RWPE2 (cell line): ENCODE measurements at regions not wholly inside any gene's neighbourhood (a gene's known extent, or its start where the extent isn't known, plus 50 kb on each side); places are given as distances from the start of the nearest gene placed in this dataset.

Experiments used
- ATAC-seq: fragments of 200-7000 bp; cut with Tn5 transposase; 3 replicates; pipeline ENCODE4 v1.9.1; 2021; ENCODE audit warnings: low read depth
- DNase-seq: peaks from one replicate; pipeline ENCODE4 v3.0.0-alpha.2; 2020; ENCODE audit warnings: low spot score
- H3K27ac ChIP-seq: fragments of 450-650 bp; 2 replicates; pipeline ENCODE4 v1.5.1; 2017; ENCODE audit warnings: mild to moderate bottlenecking; ENCODE audit not compliant: poor library complexity, severe bottlenecking
- H3K27me3 ChIP-seq: fragments of 250-450 bp; sonication (Bioruptor Pico); 2 replicates; pipeline ENCODE4 v1.5.1; 2021; ENCODE audit warnings: mild to moderate bottlenecking, moderate library complexity; ENCODE audit not compliant: insufficient read depth, poor library complexity, severe bottlenecking
- H3K36me3 ChIP-seq: fragments of 250-450 bp; sonication (Bioruptor Pico); 2 replicates; pipeline ENCODE4 v1.5.1; 2020; ENCODE audit warnings: low read depth, mild to moderate bottlenecking, moderate library complexity
- H3K4me1 ChIP-seq: fragments of 250-450 bp; sonication (Bioruptor Pico); 2 replicates; pipeline ENCODE4 v1.5.1; 2021; ENCODE audit warnings: mild to moderate bottlenecking, moderate library complexity; ENCODE audit not compliant: insufficient read depth, poor library complexity, severe bottlenecking
- H3K4me3 ChIP-seq: fragments of 250-450 bp; sonication (Bioruptor Pico); 2 replicates; pipeline ENCODE4 v1.5.1; 2021; ENCODE audit warnings: mild to moderate bottlenecking, moderate library complexity; ENCODE audit not compliant: severe bottlenecking
- H3K9me3 ChIP-seq: fragments of 250-450 bp; sonication (Bioruptor Pico); 2 replicates; pipeline ENCODE4 v1.5.1; 2021; ENCODE audit warnings: mild to moderate bottlenecking, moderate library complexity; ENCODE audit not compliant: severe bottlenecking
- TF ChIP-seq, protein P1 (sequence below): fragments of 450-650 bp; IDR thresholded peaks from one replicate; pipeline ENCODE4 v1.5.1; 2017; ENCODE audit warnings: mild to moderate bottlenecking, moderate library complexity; ENCODE audit not compliant: poor library complexity, severe bottlenecking

- H3K9me3 ChIP-seq: no peaks in the 10 kb centered on the region
- H3K4me1 ChIP-seq: no peaks in the 10 kb centered on the region
- peaks cover 6% of the 10 kb centered on the region for H3K27me3 ChIP-seq
- DNase-seq (no peak), ATAC-seq (no peak)
- H3K27ac ChIP-seq: no peak overlapping the region
- TF ChIP-seq, protein P1, sequence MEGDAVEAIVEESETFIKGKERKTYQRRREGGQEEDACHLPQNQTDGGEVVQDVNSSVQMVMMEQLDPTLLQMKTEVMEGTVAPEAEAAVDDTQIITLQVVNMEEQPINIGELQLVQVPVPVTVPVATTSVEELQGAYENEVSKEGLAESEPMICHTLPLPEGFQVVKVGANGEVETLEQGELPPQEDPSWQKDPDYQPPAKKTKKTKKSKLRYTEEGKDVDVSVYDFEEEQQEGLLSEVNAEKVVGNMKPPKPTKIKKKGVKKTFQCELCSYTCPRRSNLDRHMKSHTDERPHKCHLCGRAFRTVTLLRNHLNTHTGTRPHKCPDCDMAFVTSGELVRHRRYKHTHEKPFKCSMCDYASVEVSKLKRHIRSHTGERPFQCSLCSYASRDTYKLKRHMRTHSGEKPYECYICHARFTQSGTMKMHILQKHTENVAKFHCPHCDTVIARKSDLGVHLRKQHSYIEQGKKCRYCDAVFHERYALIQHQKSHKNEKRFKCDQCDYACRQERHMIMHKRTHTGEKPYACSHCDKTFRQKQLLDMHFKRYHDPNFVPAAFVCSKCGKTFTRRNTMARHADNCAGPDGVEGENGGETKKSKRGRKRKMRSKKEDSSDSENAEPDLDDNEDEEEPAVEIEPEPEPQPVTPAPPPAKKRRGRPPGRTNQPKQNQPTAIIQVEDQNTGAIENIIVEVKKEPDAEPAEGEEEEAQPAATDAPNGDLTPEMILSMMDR: no peak
- H3K36me3 ChIP-seq: no peaks in the 10 kb centered on the region
- H3K4me3 ChIP-seq: no peak overlapping the region
Measured at GRCh38 chr2:34368304-34368703, 769.2 kb upstream of the FAM98A start.

- Histone ChIP-seq H3K4me3 (no peak overlapping the region), H3K27me3 (peaks cover 6% of the 10 kb centered on the region), H3K9me3 (no peaks in the 10 kb centered on the region), H3K4me1 (no peaks in the 10 kb centered on the region), H3K27ac (no peak overlapping the region), H3K36me3 (no peaks in the 10 kb centered on the region)
- TF ChIP-seq, protein P1: no peak
- DNase-seq (no peak), ATAC-seq (no peak)
Measured at GRCh38 chr2:34365932-34366331, 766.8 kb upstream of the FAM98A start.

DNA sequence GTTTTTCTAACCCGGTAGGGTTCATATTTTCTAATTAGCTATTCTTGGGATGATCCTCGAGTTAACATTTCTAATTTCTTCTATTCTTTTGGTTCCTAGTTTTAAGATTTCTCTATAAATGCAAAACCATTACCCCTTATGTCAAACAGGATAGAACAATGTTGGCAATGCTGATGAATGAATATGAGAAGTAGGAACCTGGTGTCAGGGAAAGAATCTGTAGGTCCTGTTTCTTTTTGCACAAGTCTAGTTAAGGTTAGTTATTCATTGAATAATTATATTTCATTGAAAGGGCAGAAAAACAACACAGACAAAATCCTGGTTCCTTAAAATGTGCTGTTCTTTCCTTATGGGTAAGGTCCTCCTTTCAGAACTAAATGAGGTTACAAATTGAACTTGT, 766.4 kb upstream of the FAM98A start:
- Histone ChIP-seq H3K4me3 (no peak overlapping the region), H3K27ac (no peak overlapping the region)
- no peak for DNase-seq

GRCh38 chr2:34353509-34354113, 754.5 kb upstream of the FAM98A start:
- DNase-seq (no peak), ATAC-seq (no peak)
- Histone ChIP-seq H3K4me3 (no peak overlapping the region), H3K27ac (no peak overlapping the region), H3K9me3 (no peaks in the 10 kb centered on the region), H3K36me3 (no peaks in the 10 kb centered on the region), H3K27me3 (no peaks in the 10 kb centered on the region), H3K4me1 (no peaks in the 10 kb centered on the region)
- TF ChIP-seq, protein P1: no peak

More for the DNA sequence above, 766.4 kb upstream of the FAM98A start:
- Histone ChIP-seq H3K4me1 (no peaks in the 10 kb centered on the region), H3K36me3 (no peaks in the 10 kb centered on the region), H3K9me3 (no peaks in the 10 kb centered on the region), H3K27me3 (peaks cover 6% of the 10 kb centered on the region)
- TF ChIP-seq, protein P1: no peak
- no peak for ATAC-seq

DNA sequence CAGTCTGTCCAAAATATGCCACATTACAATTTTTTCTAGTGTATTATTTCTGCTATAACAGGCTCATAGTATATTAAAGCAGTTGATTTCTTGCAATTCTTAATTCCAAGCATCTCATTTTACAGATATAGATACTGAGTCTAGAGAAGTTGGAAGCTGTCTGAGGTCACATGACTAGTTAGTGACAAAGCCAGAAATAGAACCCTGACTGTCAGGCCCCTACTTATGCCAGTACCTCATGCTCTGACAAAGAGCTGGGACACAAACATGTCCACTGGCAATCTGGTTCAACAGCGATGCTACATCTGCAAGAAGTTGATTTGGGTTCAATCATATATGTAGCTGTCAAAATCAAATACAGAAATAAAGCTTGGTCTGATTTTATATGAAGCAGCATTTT, 750.4 kb upstream of the FAM98A start:
- no peak overlapping the region for H3K27ac ChIP-seq
- H3K27me3 ChIP-seq: no peaks in the 10 kb centered on the region
- H3K4me1 ChIP-seq: no peaks in the 10 kb centered on the region
- ATAC-seq: no peak
- H3K9me3 ChIP-seq: no peaks in the 10 kb centered on the region
- no peak overlapping the region for H3K4me3 ChIP-seq
- DNase-seq: no peak
- H3K36me3 ChIP-seq: no peaks in the 10 kb centered on the region
- TF ChIP-seq, protein P1: no peak
